GM23338 (cell line): ENCODE measurements at regions not wholly inside any gene's neighbourhood (a gene's known extent, or its start where the extent isn't known, plus 50 kb on each side); places are given as distances from the start of the nearest gene placed in this dataset.

ENCODE experiments used
- ATAC-seq: fragments of 200-7000 bp; cut with Tn5 transposase; 3 replicates; pipeline ENCODE4 v1.9.1; 2020
- DNase-seq: peaks from one replicate; pipeline ENCODE4 v3.0.0-alpha.2; 2015; ENCODE audit warnings: low spot score
- H2AFZ ChIP-seq: fragments of 200-600 bp; sonication (generic); 2 replicates; pipeline ENCODE4 v1.8.0; 2016; ENCODE audit warnings: antibody characterized with exemption, mild to moderate bottlenecking, moderate library complexity
- H3F3A ChIP-seq: fragments of 200-600 bp; sonication (generic); replicated peaks from 2 replicates; pipeline ENCODE4 v1.8.0; 2017; ENCODE audit warnings: antibody characterized with exemption, mixed run types, low read depth
- H3K27ac ChIP-seq: fragments of 200-600 bp; sonication (generic); 2 replicates; pipeline ENCODE4 v1.6.1; 2016; ENCODE audit warnings: low read depth
- H3K27me3 ChIP-seq: fragments of 200-600 bp; sonication (generic); 2 replicates; pipeline ENCODE4 v1.8.0; 2016; ENCODE audit warnings: mild to moderate bottlenecking, mixed run types, moderate library complexity; ENCODE audit not compliant: insufficient read depth
- H3K36me3 ChIP-seq: fragments of 200-600 bp; sonication (generic); 2 replicates; pipeline ENCODE4 v1.8.0; 2016; ENCODE audit warnings: mild to moderate bottlenecking; ENCODE audit not compliant: insufficient read depth
- H3K4me1 ChIP-seq: fragments of 200-600 bp; sonication (generic); 2 replicates; pipeline ENCODE4 v1.8.0; 2016; ENCODE audit warnings: mild to moderate bottlenecking, moderate library complexity; ENCODE audit not compliant: insufficient read depth
- H3K4me2 ChIP-seq: fragments of 200-600 bp; sonication (generic); 2 replicates; pipeline ENCODE4 v1.7.1; 2017; ENCODE audit warnings: mixed run types
- H3K4me3 ChIP-seq: fragments of 200-600 bp; sonication (generic); 2 replicates; pipeline ENCODE4 v1.6.1; 2016; ENCODE audit warnings: mixed run types
- H3K79me2 ChIP-seq: fragments of 200-600 bp; sonication (generic); replicated peaks from 2 replicates; pipeline ENCODE4 v1.8.0; 2017; ENCODE audit warnings: mild to moderate bottlenecking; ENCODE audit not compliant: insufficient read depth
- H3K9me2 ChIP-seq: fragments of 200-600 bp; sonication (generic); 2 replicates; pipeline ENCODE4 v1.8.0; 2017; ENCODE audit not compliant: insufficient read depth
- H4K20me1 ChIP-seq: fragments of 200-600 bp; sonication (generic); replicated peaks from 2 replicates; pipeline ENCODE4 v1.8.0; 2017; ENCODE audit warnings: mild to moderate bottlenecking; ENCODE audit not compliant: insufficient read depth
- H3K27ac Mint-ChIP-seq: 2 replicates; pipeline ENCODE4 v1.8.0; 2020; ENCODE audit warnings: inconsistent platforms, mild to moderate bottlenecking, moderate library complexity, mixed read lengths
- H3K27me3 Mint-ChIP-seq: 3 replicates; pipeline ENCODE4 v1.8.0; 2022; ENCODE audit warnings: low read depth, mild to moderate bottlenecking, moderate library complexity, mixed read lengths, inconsistent platforms; ENCODE audit not compliant: insufficient read depth, poor library complexity
- H3K36me3 Mint-ChIP-seq: 3 replicates; pipeline ENCODE4 v1.8.0; 2021; ENCODE audit warnings: low read depth, mild to moderate bottlenecking, inconsistent platforms, moderate library complexity, mixed read lengths
- H3K4me1 Mint-ChIP-seq: 3 replicates; pipeline ENCODE4 v1.8.0; 2020; ENCODE audit warnings: mild to moderate bottlenecking, inconsistent platforms, mixed read lengths
- H3K4me3 Mint-ChIP-seq: 3 replicates; pipeline ENCODE4 v1.8.0; 2021; ENCODE audit warnings: moderate library complexity, mild to moderate bottlenecking, inconsistent platforms, mixed read lengths
- H3K9me3 Mint-ChIP-seq: 3 replicates; pipeline ENCODE4 v1.8.0; 2020; ENCODE audit warnings: moderate library complexity, mild to moderate bottlenecking, inconsistent platforms, mixed read lengths
- CREB1 ChIP-seq: fragments of 250-450 bp; sonication (Bioruptor Pico); IDR thresholded peaks from 2 replicates; pipeline ENCODE4 v1.5.0; 2020; ENCODE audit warnings: low read depth, mild to moderate bottlenecking, moderate library complexity
- CTCF ChIP-seq, 2 experiments: fragments of 200-600 bp in 1 of 2; sonication (generic) in 1 of 2; conservative IDR thresholded peaks; 2 replicates each; pipeline versions ENCODE4 v1.5.1 to v1.6.1; 2016 to 2017; ENCODE audit warnings: antibody characterized with exemption in 2 of 2, low read depth in 2 of 2, mild to moderate bottlenecking in 2 of 2, moderate library complexity in 1 of 2
- ETS1 ChIP-seq: IDR thresholded peaks from 2 replicates; pipeline ENCODE4 v1.6.1; 2016; ENCODE audit warnings: antibody characterized with exemption
- EZH2 ChIP-seq: fragments of 200-600 bp; sonication (generic); IDR thresholded peaks from one replicate; pipeline ENCODE4 v1.8.0; 2017; ENCODE audit warnings: antibody characterized with exemption, mild to moderate bottlenecking, low read depth; ENCODE audit not compliant: unreplicated experiment
- EZH2phosphoT487 ChIP-seq: fragments of 200-600 bp; sonication (generic); IDR thresholded peaks from one replicate; pipeline ENCODE4 v1.8.1; 2018; ENCODE audit warnings: antibody characterized with exemption; ENCODE audit not compliant: unreplicated experiment
- JUNB ChIP-seq: IDR thresholded peaks from one replicate; pipeline ENCODE4 v1.6.1; 2016; ENCODE audit warnings: antibody characterized with exemption; ENCODE audit not compliant: unreplicated experiment
- NANOG ChIP-seq: IDR thresholded peaks from 2 replicates; pipeline ENCODE4 v1.6.1; 2016; ENCODE audit warnings: antibody characterized with exemption, borderline replicate concordance
- POLR2AphosphoS5 ChIP-seq: IDR thresholded peaks from 2 replicates; pipeline ENCODE4 v1.6.1; 2016; ENCODE audit warnings: antibody characterized with exemption, low read depth
- REST ChIP-seq: IDR thresholded peaks from one replicate; pipeline ENCODE4 v1.6.1; 2018; ENCODE audit warnings: antibody characterized with exemption; ENCODE audit not compliant: unreplicated experiment
- STAT1 ChIP-seq: IDR thresholded peaks from one replicate; pipeline ENCODE4 v1.6.1; 2016; ENCODE audit warnings: antibody characterized with exemption; ENCODE audit not compliant: unreplicated experiment
- ZNF114 ChIP-seq: fragments of 250-450 bp; sonication (Bioruptor Pico); IDR thresholded peaks from 2 replicates; pipeline ENCODE4 v1.5.0; 2020; ENCODE audit warnings: mild to moderate bottlenecking, moderate library complexity
- ZNF331 ChIP-seq: fragments of 250-450 bp; sonication (Bioruptor Pico); IDR thresholded peaks from 2 replicates; pipeline ENCODE4 v1.5.0; 2020; ENCODE audit warnings: low read depth, mild to moderate bottlenecking, moderate library complexity
- ZNF462 ChIP-seq: fragments of 250-450 bp; sonication (Bioruptor Pico); IDR thresholded peaks from 2 replicates; pipeline ENCODE4 v1.5.0; 2020; ENCODE audit warnings: mild to moderate bottlenecking, moderate library complexity

GRCh38 chr5:124157320-124157719 is 589.1 kb downstream of the ZNF608 start:
- H3K36me3 Mint-ChIP-seq, result peaks cover 37% of the 10 kb centered on the region
- DNase-seq (no peak), ATAC-seq (no peak)
- no peaks in the 10 kb centered on the region for H3K27me3 Mint-ChIP-seq
- H3K9me3 Mint-ChIP-seq, result peaks cover 32% of the 10 kb centered on the region
- Histone ChIP-seq H3F3A (no peaks in the 10 kb centered on the region), H3K4me3 (no peak overlapping the region), H3K9me2 (peaks cover 12% of the 10 kb centered on the region), H2AFZ (no peak overlapping the region), H4K20me1 (no peaks in the 10 kb centered on the region), H3K4me2 (no peak overlapping the region), H3K27ac (no peak overlapping the region), H3K27me3 (no peaks in the 10 kb centered on the region), H3K4me1 (no peaks in the 10 kb centered on the region), H3K36me3 (peaks cover 13% of the 10 kb centered on the region; the same call in 1 of the 2 replicates), H3K79me2 (no peaks in the 10 kb centered on the region)
- TF ChIP-seq CREB1 (CRISPR knock-in tag) (no peak), ZNF114 (CRISPR knock-in tag) (no peak), ETS1 (no peak), CTCF (conservative IDR thresholded peaks at IDR 0.05; ENCODE audit: low read depth in 2 of 2) (no peak), NANOG (no peak), EZH2 (no peak), STAT1 (no peak), ZNF331 (CRISPR knock-in tag) (no peak), REST (no peak), POLR2AphosphoS5 (no peak), JUNB (no peak), EZH2phosphoT487 (no peak), ZNF462 (no peak)
- H3K27ac Mint-ChIP-seq, result no peak overlapping the region
- H3K4me3 Mint-ChIP-seq, result no peak overlapping the region
- H3K4me1 Mint-ChIP-seq, result no peaks in the 10 kb centered on the region
